ENCODE measurements at regions not wholly inside any gene's neighbourhood (a gene's known extent, or its start where the extent isn't known, plus 50 kb on each side); places are given as distances from the start of the nearest gene placed in this dataset.

GRCh38 chr4:129446074-129446473 lies 350.1 kb downstream of the C4orf33 start:
- TF ChIP-seq POLR2A (IDR thresholded peaks at IDR 0.05) (no peak), CTCF (IDR thresholded peaks at IDR 0.05) (no peak)
